Endothelial cell (in vitro differentiated cells): ENCODE measurements at regions not wholly inside any gene's neighbourhood (a gene's known extent, or its start where the extent isn't known, plus 50 kb on each side); places are given as distances from the start of the nearest gene placed in this dataset.
"Not testable (repeated sequence)": the region's sequence is repeated elsewhere in the genome, so short reads cannot be mapped to it uniquely, and the experiment has no call there.

Experiments
- DNase-seq: peaks from one replicate; pipeline ENCODE4 v3.0.0; 2021; ENCODE audit warnings: low spot score
- H3K27ac Mint-ChIP-seq: one replicate; pipeline ENCODE4 v1.8.0; 2021; ENCODE audit warnings: mixed read lengths, inconsistent platforms; ENCODE audit not compliant: unreplicated experiment
- H3K27me3 Mint-ChIP-seq: one replicate; pipeline ENCODE4 v1.8.0; 2021; ENCODE audit warnings: mild to moderate bottlenecking, moderate library complexity, mixed read lengths, inconsistent platforms; ENCODE audit not compliant: unreplicated experiment
- H3K36me3 Mint-ChIP-seq: one replicate; pipeline ENCODE4 v1.8.0; 2021; ENCODE audit warnings: mild to moderate bottlenecking, low read depth, mixed read lengths, inconsistent platforms; ENCODE audit not compliant: unreplicated experiment
- H3K4me1 Mint-ChIP-seq: one replicate; pipeline ENCODE4 v1.8.0; 2021; ENCODE audit warnings: mild to moderate bottlenecking, mixed read lengths, inconsistent platforms; ENCODE audit not compliant: unreplicated experiment
- H3K4me3 Mint-ChIP-seq: one replicate; pipeline ENCODE4 v1.8.0; 2021; ENCODE audit warnings: mild to moderate bottlenecking, mixed read lengths, inconsistent platforms; ENCODE audit not compliant: unreplicated experiment
- H3K9me3 Mint-ChIP-seq: one replicate; pipeline ENCODE4 v1.8.0; 2021; ENCODE audit warnings: mixed read lengths, inconsistent platforms; ENCODE audit not compliant: unreplicated experiment
- TF ChIP-seq, protein P1 (sequence below): fragments of 200-600 bp; sonication (generic); IDR thresholded peaks from one replicate; pipeline ENCODE4 v1.5.0; 2021; ENCODE audit warnings: antibody characterized with exemption; ENCODE audit not compliant: unreplicated experiment

DNA sequence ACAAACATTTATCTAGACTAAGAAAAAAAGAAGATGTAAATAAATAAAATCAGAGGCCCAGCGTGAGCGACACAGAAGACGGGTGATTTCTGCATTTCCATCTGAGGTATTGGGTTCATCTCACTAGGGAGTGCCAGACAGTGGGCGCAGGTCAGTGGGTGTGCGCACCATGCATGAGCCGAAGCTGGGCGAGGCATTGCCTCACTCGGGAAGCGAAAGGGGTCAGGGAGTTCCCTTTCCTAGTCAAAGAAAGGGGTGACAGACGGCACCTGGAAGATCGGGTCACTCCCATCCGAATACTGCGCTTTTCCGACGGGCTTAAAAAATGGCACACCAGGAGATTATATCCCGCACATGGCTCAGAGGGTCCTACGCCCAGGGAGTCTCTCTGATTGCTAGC is 79.5 kb upstream of the ABCD2 start:
- not testable (repeated sequence) for H3K9me3 Mint-ChIP-seq

DNA sequence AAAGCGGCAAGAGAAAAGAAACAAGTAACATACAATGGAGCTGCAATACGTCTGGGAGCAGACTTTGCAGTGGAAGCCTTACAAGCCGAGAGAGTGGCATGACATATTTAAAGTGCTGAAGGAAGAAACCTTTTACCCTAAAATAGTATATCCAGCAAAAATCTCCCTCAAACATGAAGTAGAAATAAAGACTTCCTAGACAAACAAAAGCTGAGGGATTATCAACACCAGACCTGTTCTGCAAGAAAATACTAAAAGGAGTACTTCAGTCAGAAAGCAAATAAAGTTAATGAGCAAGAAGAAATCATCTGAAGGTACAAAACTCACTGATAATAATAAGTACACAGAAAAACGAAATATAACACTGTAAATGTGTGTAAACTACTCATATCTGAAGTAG is 77.5 kb upstream of the ABCD2 start:
- no peaks in the 10 kb centered on the region for H3K4me1 Mint-ChIP-seq
- DNase-seq, result no peak
- H3K36me3 Mint-ChIP-seq, result no peaks in the 10 kb centered on the region
- no peak overlapping the region for H3K4me3 Mint-ChIP-seq
- peaks cover 5% of the 10 kb centered on the region for H3K9me3 Mint-ChIP-seq
- no peaks in the 10 kb centered on the region for H3K27me3 Mint-ChIP-seq
- TF ChIP-seq, protein P1, sequence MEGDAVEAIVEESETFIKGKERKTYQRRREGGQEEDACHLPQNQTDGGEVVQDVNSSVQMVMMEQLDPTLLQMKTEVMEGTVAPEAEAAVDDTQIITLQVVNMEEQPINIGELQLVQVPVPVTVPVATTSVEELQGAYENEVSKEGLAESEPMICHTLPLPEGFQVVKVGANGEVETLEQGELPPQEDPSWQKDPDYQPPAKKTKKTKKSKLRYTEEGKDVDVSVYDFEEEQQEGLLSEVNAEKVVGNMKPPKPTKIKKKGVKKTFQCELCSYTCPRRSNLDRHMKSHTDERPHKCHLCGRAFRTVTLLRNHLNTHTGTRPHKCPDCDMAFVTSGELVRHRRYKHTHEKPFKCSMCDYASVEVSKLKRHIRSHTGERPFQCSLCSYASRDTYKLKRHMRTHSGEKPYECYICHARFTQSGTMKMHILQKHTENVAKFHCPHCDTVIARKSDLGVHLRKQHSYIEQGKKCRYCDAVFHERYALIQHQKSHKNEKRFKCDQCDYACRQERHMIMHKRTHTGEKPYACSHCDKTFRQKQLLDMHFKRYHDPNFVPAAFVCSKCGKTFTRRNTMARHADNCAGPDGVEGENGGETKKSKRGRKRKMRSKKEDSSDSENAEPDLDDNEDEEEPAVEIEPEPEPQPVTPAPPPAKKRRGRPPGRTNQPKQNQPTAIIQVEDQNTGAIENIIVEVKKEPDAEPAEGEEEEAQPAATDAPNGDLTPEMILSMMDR, result no peak
- H3K27ac Mint-ChIP-seq, result no peak overlapping the region

More for the DNA sequence above, 79.5 kb upstream of the ABCD2 start:
- not testable (repeated sequence) for H3K4me3 Mint-ChIP-seq, H3K27me3 Mint-ChIP-seq, H3K27ac Mint-ChIP-seq, H3K4me1 Mint-ChIP-seq, DNase-seq, H3K36me3 Mint-ChIP-seq

DNA sequence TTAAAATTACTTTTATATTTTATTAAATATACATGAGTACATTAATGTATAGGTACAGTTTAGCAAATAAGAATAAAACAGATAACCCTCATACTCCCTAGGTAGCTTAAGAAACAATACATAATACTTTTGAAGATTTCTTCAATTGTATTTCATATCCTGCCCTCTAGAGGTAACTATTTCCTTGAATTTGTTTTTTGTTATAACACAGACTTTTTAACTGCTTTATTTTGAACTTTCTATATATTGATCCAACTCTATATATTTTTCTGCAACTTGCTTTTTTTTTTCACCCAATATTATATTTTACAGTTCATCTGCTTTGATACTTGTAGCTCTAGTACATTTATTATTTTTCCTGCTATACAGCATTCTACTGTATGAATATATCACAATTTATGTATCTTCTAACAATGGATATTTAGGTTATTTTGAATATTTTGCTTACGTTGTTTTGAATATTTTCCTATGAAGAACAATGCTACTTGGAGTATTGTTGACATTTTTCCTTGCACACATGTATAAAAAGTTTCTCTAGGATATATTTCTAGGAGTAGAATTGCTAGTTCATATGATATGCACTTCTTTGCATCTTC is 72.8 kb upstream of the ABCD2 start:
- Mint-ChIP-seq H3K4me1 (no peaks in the 10 kb centered on the region), H3K4me3 (no peak overlapping the region), H3K9me3 (no peaks in the 10 kb centered on the region), H3K36me3 (no peaks in the 10 kb centered on the region), H3K27me3 (no peaks in the 10 kb centered on the region), H3K27ac (no peak overlapping the region)
- TF ChIP-seq, protein P1, result peak; percentile 25
- DNase-seq, result no peak

DNA sequence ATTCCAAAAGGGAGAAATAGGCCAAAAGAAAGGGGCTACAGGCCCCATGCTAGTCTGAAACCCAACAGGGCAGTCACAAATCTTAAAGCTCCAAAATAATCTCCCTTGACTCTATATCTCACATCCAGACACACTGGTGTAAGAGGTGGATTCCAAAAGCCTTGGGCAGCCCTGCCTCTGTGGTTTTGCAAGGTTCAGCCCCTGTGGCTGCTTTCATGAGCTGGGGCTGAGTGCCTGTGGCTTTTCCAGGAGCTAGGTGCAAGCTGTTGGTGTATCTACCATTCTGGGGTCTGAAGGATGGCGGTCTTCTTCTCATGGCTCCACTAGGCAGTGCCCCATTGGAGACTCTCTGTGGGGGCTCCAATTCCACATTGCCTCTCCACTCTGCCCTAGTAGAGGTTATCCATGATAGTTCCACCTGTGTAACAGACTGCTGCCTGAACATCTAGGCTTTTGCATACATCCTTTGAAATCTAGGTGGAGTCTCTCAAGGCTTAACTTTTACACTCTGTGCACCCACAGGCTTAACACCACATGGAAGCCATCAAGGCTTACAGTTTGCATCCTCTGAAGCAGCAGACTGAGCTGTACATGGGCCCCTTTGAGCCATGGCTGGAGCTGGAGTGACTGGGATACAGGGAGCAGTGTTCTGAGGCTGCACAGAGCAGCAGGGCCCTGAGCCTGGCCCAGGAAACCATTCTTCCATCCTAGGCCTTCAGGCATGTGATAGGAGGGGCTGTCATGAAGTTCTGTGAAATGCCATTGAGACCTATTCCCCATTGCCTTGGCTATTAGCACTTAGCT is 66.5 kb upstream of the ABCD2 start:
- TF ChIP-seq, protein P1, result no peak
- H3K4me3 Mint-ChIP-seq, result no peak overlapping the region
- DNase-seq, result no peak
- H3K4me1 Mint-ChIP-seq, result no peaks in the 10 kb centered on the region
- no peaks in the 10 kb centered on the region for H3K36me3 Mint-ChIP-seq
- no peaks in the 10 kb centered on the region for H3K9me3 Mint-ChIP-seq
- H3K27me3 Mint-ChIP-seq, result peaks cover 3% of the 10 kb centered on the region
- no peak overlapping the region for H3K27ac Mint-ChIP-seq

DNA sequence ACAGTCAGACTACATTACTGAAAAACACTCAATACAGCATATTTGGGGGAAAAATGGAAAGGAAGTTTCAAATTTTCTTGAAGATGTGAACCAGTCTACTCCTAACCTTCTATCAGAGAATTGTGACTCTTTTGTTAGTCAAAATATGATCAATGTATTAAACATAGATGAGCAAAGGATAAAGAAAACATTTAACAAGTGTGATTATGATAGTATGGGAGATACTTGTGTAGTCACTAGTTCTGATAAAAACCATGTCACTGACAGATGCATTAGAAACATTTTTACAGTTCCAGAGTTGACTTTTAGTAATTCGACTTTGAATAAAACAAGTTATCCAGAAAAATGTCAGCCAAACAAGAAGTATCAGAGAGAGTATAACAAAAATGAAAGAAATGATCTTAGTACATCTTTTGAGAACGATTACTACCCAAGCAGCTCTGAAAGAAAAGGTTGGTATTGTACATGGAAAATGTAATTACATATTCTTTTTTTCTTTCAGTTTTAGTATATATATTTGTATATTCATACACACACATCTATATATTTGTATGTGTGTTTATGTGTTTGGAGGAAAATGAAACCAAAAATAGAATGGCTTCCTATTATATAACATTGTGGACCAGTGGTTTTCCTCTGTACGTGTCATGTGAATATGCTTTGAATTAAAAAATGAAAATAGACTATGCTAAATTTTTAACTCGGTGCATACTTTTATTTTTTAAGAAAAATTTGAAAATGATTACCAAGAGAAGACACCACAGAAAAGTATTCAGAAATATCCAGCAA is 63.3 kb upstream of the ABCD2 start:
- H3K36me3 Mint-ChIP-seq, result no peaks in the 10 kb centered on the region
- no peak overlapping the region for H3K27ac Mint-ChIP-seq
- H3K27me3 Mint-ChIP-seq, result peaks cover 5% of the 10 kb centered on the region
- no peak for DNase-seq
- H3K9me3 Mint-ChIP-seq, result no peaks in the 10 kb centered on the region
- no peaks in the 10 kb centered on the region for H3K4me1 Mint-ChIP-seq
- TF ChIP-seq, protein P1, result no peak
- H3K4me3 Mint-ChIP-seq, result no peak overlapping the region
